Loucy (cell line): ENCODE measurements at regions not wholly inside any gene's neighbourhood (a gene's known extent, or its start where the extent isn't known, plus 50 kb on each side); places are given as distances from the start of the nearest gene placed in this dataset.

Source experiments
- EZH2phosphoT487 ChIP-seq: fragments of 200-600 bp; IDR thresholded peaks from 2 replicates; pipeline ENCODE4 v1.6.1; 2018; ENCODE audit warnings: antibody characterized with exemption, mild to moderate bottlenecking, moderate library complexity, borderline replicate concordance
- TF ChIP-seq, protein P1 (sequence below): fragments of 200-600 bp; sonication (generic); conservative IDR thresholded peaks from 2 replicates; pipeline ENCODE4 v1.5.1; 2014; ENCODE audit warnings: mild to moderate bottlenecking, antibody characterized with exemption, low read length

GRCh38 chr11:116118138-116118470, 613.9 kb upstream of the CADM1 start:
- TF ChIP-seq, protein P1, sequence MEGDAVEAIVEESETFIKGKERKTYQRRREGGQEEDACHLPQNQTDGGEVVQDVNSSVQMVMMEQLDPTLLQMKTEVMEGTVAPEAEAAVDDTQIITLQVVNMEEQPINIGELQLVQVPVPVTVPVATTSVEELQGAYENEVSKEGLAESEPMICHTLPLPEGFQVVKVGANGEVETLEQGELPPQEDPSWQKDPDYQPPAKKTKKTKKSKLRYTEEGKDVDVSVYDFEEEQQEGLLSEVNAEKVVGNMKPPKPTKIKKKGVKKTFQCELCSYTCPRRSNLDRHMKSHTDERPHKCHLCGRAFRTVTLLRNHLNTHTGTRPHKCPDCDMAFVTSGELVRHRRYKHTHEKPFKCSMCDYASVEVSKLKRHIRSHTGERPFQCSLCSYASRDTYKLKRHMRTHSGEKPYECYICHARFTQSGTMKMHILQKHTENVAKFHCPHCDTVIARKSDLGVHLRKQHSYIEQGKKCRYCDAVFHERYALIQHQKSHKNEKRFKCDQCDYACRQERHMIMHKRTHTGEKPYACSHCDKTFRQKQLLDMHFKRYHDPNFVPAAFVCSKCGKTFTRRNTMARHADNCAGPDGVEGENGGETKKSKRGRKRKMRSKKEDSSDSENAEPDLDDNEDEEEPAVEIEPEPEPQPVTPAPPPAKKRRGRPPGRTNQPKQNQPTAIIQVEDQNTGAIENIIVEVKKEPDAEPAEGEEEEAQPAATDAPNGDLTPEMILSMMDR = no peak
- TF ChIP-seq EZH2phosphoT487 = no peak
